Fibroblast of villous mesenchyme (primary cell): ENCODE measurements at regions not wholly inside any gene's neighbourhood (a gene's known extent, or its start where the extent isn't known, plus 50 kb on each side); places are given as distances from the start of the nearest gene placed in this dataset.

Experiments
- DNase-seq: peaks from one replicate; pipeline ENCODE4 v3.0.0-alpha.2; 2010; ENCODE audit warnings: low read depth
- H3K4me3 ChIP-seq: 2 replicates; pipeline ENCODE4 v1.5.1; 2011; ENCODE audit warnings: low read depth, mild to moderate bottlenecking, low read length
- TF ChIP-seq, protein P1 (sequence below): IDR thresholded peaks from 2 replicates; pipeline ENCODE4 v1.5.1; 2012; ENCODE audit warnings: low read depth, mild to moderate bottlenecking, low read length; ENCODE audit not compliant: insufficient read depth

DNA sequence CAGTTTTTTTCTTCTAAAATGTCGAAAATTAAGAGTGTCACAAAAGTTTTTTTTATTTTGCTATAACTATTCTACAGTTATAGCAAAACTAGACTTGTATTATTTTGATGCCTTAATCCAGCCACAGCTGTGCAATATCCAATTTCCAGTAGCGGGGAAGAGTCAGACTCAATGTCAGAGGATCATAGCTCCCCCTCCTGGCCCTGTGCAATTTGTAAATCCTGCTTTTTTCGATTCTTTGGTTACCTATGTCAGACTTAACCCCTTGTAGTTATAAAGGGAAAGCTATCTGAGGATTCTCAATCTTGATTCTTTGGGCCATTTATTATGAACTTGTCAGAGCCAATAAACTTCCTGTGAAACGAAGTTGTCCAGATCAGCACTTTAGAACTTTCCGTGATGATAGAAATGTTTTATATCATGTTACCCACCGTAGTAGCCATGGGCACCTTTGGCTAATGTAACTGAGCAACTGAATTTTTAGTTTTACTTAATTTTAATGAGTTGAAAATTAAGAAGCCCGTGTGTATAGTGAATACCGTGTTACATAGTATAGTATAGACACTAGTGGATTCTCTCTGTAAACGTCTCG, 87.7 kb upstream of the PRKCQ start:
- peak; percentile 56 for DNase-seq
- no peak overlapping the region for H3K4me3 ChIP-seq
- TF ChIP-seq, protein P1, sequence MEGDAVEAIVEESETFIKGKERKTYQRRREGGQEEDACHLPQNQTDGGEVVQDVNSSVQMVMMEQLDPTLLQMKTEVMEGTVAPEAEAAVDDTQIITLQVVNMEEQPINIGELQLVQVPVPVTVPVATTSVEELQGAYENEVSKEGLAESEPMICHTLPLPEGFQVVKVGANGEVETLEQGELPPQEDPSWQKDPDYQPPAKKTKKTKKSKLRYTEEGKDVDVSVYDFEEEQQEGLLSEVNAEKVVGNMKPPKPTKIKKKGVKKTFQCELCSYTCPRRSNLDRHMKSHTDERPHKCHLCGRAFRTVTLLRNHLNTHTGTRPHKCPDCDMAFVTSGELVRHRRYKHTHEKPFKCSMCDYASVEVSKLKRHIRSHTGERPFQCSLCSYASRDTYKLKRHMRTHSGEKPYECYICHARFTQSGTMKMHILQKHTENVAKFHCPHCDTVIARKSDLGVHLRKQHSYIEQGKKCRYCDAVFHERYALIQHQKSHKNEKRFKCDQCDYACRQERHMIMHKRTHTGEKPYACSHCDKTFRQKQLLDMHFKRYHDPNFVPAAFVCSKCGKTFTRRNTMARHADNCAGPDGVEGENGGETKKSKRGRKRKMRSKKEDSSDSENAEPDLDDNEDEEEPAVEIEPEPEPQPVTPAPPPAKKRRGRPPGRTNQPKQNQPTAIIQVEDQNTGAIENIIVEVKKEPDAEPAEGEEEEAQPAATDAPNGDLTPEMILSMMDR, result peak; percentile 70

DNA sequence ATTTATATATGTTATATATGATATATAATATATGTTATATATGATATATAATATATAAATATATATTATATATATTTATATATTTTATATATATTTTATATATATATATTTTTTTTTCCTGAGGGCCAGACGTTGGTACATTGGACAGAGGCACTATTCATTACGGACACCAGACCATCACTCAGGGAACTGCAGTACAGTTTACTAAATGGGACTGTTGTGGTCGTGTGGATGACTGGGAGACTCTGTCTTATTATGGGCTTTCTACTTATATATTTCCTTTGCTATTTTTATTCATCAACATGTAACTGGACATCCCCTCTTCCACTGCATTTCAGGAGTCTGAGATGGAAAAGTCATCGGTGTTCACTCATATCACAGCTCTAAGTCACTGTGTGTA, 87.1 kb upstream of the PRKCQ start:
- DNase-seq, result no peak
- TF ChIP-seq, protein P1, result no peak
- H3K4me3 ChIP-seq, result no peak overlapping the region

DNA sequence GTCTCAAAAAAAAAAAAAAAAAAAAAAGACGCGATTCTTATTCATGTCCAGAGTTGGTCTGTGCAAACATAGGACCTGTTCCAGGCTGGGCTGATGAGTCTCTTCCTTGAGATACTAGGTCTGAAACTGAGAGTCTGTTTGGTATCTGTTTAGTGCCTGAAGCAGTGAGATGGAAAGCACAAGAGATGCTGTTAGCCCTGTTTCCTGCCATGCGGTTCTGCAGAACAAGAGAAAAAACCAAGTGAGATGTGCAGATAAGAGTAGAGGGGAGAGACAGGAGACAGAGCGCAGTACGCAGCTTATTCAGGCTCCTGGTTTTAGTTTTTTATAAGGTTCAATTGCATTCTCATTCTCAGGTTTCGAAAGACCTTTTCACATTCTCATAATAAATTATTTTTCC, 85.8 kb upstream of the PRKCQ start:
- TF ChIP-seq, protein P1, result no peak
- H3K4me3 ChIP-seq, result no peak overlapping the region
- DNase-seq, result no peak

DNA sequence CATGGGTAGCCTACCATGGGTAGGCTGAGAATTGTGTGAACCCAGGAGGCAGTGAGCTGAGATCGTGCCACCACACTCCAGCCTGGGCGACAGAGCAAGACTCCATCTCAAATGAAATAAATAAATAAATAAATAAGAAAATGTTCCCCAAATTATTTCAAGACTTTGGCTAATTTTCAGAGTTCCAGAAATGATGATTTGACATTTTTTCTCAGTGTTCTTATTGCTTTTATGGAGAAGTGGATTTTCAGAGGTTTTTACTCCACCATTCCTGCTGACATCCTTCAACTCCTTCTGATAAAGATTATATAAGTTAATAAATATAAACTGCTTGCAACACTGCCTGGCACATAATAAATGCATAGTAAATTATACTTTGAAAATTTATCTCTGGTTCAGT, 80.4 kb upstream of the PRKCQ start:
- DNase-seq, result no peak
- TF ChIP-seq, protein P1, result no peak
- H3K4me3 ChIP-seq, result no peak overlapping the region

DNA sequence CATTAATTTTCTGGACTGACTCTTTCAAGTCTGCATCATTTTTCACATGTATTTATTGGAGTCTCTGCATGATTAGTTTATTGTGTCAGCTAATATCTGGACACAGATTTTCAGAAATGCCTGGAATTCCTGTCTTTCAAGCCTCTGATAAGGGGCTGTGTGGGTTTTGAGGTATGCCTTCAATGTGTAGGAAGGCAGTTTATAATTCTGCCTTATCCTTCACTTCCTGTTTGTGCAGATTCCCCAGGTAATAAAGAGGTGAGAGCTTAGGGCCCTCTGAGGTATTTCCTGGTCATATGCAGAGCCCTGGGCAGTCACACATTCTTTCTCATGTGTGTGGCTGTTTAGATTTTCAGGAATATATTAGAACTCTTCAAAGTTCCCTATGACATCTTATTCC, 79.4 kb upstream of the PRKCQ start:
- TF ChIP-seq, protein P1, result no peak
- H3K4me3 ChIP-seq, result no peak overlapping the region
- no peak for DNase-seq

DNA sequence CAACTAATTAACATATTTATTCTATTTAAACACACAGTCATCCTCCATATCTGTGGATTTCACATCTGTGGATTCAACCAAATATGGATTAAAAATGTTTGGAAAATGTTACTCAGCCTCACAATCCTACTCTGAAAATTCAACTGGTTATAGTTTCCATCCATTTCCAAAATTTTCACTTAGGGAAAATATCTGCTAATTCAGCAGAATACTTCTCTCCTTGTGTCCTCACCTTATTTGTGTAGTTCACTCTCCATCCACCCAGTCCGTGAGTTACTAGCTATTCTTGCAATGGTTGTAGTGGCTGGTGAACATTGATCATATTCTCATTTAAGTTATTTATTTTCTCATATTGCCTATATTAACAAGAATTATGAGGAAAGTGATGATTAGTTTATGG, 77.6 kb upstream of the PRKCQ start:
- TF ChIP-seq, protein P1, result no peak
- H3K4me3 ChIP-seq, result no peak overlapping the region
- DNase-seq, result no peak

DNA sequence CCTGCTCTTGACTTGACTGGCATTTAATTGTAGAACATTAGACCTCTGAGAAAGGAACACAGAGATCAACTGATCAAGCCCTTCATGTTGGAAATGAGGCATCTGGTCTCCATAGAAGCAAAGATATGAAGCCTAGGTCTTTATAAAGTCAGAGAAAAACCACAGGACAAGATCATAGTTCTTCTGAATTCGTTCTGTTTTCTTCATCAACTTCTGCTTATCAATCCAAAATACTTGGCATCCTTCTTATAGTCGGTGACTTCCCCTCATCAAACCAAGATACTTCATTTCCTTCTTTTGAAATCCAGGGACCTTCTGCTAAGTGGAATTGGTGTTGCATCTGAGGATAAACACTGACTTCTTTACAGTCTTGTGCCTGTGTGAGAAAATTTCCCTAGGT, 77.1 kb upstream of the PRKCQ start:
- TF ChIP-seq, protein P1, result no peak
- H3K4me3 ChIP-seq, result no peak overlapping the region
- DNase-seq, result no peak
